Tibial artery (tissue), 4 donors: ENCODE measurements at regions not wholly inside any gene's neighbourhood (a gene's known extent, or its start where the extent isn't known, plus 50 kb on each side); places are given as distances from the start of the nearest gene placed in this dataset.

Experiments used
- DNase-seq, 2 donors: peaks; one replicate each; pipeline ENCODE4 v3.0.0-alpha.2; 2019
- H3K27ac ChIP-seq, 2 donors: fragments of 200-600 bp; sonication (generic) in 1 of 2; 1 replicate in 1 of 2; 2 replicates in 1 of 2; pipeline ENCODE4 v1.5.1; 2018 to 2019; ENCODE audit warnings: mild to moderate bottlenecking in 1 of 2
- H3K27me3 ChIP-seq, 2 donors: fragments of 200-600 bp; sonication (generic) in 1 of 2; one replicate each; pipeline versions ENCODE4 v1.5.1 to v1.6.0; 2016 to 2019
- H3K36me3 ChIP-seq, 3 donors: fragments of 200-600 bp; sonication (generic) in 2 of 3; one replicate each; pipeline ENCODE4 v1.5.1; 2016 to 2019; ENCODE audit warnings: mild to moderate bottlenecking in 2 of 3
- H3K4me1 ChIP-seq, 4 donors: fragments of 200-600 bp; sonication (generic) in 2 of 4; 1 replicate in 3 of 4; 2 replicates in 1 of 4; pipeline ENCODE4 v1.5.1; 2016 to 2019
- H3K4me3 ChIP-seq, 2 donors: fragments of 200-600 bp; sonication (generic) in 1 of 2; 1 replicate in 1 of 2; 2 replicates in 1 of 2; pipeline ENCODE4 v1.5.1; 2018 to 2019; ENCODE audit warnings: mild to moderate bottlenecking in 2 of 2
- H3K9me3 ChIP-seq, 3 donors: fragments of 200-600 bp; sonication (generic) in 1 of 3; one replicate each; pipeline ENCODE4 v1.5.1; 2016 to 2019
- intact Hi-C: fragments of 100-400 bp; cut with DNase I; formaldehyde crosslinking; loops from one replicate; pipeline ENCODE4 v1.15.0; 2023; ENCODE audit warnings: low total_unique reads
- TF ChIP-seq, protein P1 (sequence below), 2 experiments: fragments of 200-600 bp in 1 of 2; fragments of 450-650 bp in 1 of 2; IDR thresholded peaks; one replicate each; pipeline ENCODE4 v1.5.1; 2017 to 2019; ENCODE audit warnings: antibody characterized with exemption in 2 of 2, mild to moderate bottlenecking in 1 of 2, moderate library complexity in 1 of 2

GRCh38 chr7:121793716-121794115 is 79.2 kb upstream of the PTPRZ1 start:
- TF ChIP-seq, protein P1, sequence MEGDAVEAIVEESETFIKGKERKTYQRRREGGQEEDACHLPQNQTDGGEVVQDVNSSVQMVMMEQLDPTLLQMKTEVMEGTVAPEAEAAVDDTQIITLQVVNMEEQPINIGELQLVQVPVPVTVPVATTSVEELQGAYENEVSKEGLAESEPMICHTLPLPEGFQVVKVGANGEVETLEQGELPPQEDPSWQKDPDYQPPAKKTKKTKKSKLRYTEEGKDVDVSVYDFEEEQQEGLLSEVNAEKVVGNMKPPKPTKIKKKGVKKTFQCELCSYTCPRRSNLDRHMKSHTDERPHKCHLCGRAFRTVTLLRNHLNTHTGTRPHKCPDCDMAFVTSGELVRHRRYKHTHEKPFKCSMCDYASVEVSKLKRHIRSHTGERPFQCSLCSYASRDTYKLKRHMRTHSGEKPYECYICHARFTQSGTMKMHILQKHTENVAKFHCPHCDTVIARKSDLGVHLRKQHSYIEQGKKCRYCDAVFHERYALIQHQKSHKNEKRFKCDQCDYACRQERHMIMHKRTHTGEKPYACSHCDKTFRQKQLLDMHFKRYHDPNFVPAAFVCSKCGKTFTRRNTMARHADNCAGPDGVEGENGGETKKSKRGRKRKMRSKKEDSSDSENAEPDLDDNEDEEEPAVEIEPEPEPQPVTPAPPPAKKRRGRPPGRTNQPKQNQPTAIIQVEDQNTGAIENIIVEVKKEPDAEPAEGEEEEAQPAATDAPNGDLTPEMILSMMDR (IDR thresholded peaks at IDR 0.05), result no peak
- no peaks in the 10 kb centered on the region for H3K9me3 ChIP-seq
- H3K36me3 ChIP-seq, result no peaks in the 10 kb centered on the region
- intact Hi-C loops, result no loop called here
- no peak overlapping the region for H3K27ac ChIP-seq
- DNase-seq, result no peak
- H3K4me3 ChIP-seq, result no peak overlapping the region
- H3K4me1 ChIP-seq, result no peaks in the 10 kb centered on the region
- H3K27me3 ChIP-seq, result no peaks in the 10 kb centered on the region

DNA sequence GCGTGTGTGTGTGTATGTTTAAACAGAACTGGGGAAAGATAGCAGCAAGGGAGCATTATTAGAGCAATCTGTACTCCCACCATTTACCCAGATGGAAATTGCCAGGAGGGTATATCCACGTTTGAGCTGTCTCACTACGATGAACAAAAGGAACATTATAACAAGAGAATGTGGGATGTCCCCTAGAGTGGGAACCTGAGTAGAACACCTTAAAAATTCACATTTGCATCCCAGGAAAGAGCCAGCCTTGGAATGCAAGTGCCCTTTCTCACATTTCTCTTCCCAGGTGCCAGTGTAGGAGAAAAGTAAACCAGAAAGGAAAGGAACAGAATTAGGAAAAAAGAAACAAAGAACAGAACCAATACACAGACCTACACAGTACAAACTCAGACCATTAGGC is 95.3 kb upstream of the PTPRZ1 start:
- intact Hi-C loops, result no loop called here
- Histone ChIP-seq H3K4me1 (no peaks in the 10 kb centered on the region), H3K4me3 (no peak overlapping the region), H3K36me3 (no peaks in the 10 kb centered on the region), H3K9me3 (no peaks in the 10 kb centered on the region), H3K27ac (no peak overlapping the region), H3K27me3 (no peaks in the 10 kb centered on the region)
- TF ChIP-seq, protein P1 (IDR thresholded peaks at IDR 0.05), result no peak
- DNase-seq, result no peak

DNA sequence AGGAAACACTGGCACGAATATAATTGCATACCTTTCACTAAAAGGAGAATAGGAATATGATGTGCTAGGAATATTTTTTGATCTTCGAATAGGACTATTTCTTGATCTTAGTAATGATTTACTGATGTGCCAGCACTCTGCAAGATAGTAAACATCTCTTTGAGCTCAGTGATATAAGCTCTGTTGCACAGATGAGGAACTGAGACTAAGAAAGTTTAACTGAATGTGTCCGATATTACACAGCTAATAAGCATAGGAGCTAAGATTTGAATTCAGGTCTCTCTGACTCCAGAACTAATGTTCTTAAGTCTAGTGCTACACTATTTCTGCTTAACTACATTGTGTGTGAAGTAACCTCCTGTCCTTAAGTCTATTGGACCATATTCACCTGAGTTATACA is 98.4 kb upstream of the PTPRZ1 start:
- TF ChIP-seq, protein P1 (IDR thresholded peaks at IDR 0.05), result no peak
- H3K36me3 ChIP-seq, result no peaks in the 10 kb centered on the region
- H3K27me3 ChIP-seq, result no peaks in the 10 kb centered on the region
- no peak overlapping the region for H3K4me3 ChIP-seq
- no peaks in the 10 kb centered on the region for H3K9me3 ChIP-seq
- no peaks in the 10 kb centered on the region for H3K4me1 ChIP-seq
- H3K27ac ChIP-seq, result no peak overlapping the region
- intact Hi-C loops, result no loop called here
- no peak for DNase-seq

DNA sequence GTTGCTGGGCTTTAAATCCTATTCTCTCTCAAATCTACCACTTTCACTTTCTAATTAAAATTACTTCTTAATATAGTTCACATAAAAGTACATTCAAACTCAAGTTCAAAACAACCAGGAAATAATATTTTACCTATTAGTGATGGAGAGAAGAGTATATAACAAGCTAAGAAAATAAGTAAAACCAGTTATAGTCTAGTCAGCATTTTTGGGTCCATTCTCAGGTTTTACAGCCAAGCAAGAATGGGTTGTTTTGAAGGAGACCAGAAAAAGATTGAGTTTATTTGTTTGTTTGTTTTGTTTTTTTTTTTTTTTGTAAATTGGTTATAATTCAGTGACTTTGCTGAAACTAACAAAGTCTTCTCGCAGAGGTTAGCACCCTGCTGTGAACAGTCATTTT is 106.3 kb upstream of the PTPRZ1 start:
- H3K4me3 ChIP-seq, result no peak overlapping the region
- TF ChIP-seq, protein P1 (IDR thresholded peaks at IDR 0.05), result no peak
- DNase-seq, result no peak
- H3K36me3 ChIP-seq, result no peaks in the 10 kb centered on the region
- H3K9me3 ChIP-seq, result no peaks in the 10 kb centered on the region
- H3K4me1 ChIP-seq, result no peaks in the 10 kb centered on the region
- no peaks in the 10 kb centered on the region for H3K27me3 ChIP-seq
- no peak overlapping the region for H3K27ac ChIP-seq
- intact Hi-C loops, result loop anchor here (10.0 kb wide), 1 partner anchor 412 kb away; no protein-coding TSS in a partner anchor

- H3K4me1 ChIP-seq, result no peaks in the 10 kb centered on the region
- no peak overlapping the region for H3K4me3 ChIP-seq
- DNase-seq, result no peak
- intact Hi-C loops, result loop anchor here (10.0 kb wide), 1 partner anchor 407 kb away; no protein-coding TSS in a partner anchor
- H3K27ac ChIP-seq, result no peak overlapping the region
- no peaks in the 10 kb centered on the region for H3K27me3 ChIP-seq
- TF ChIP-seq, protein P1 (IDR thresholded peaks at IDR 0.05), result no peak
- H3K9me3 ChIP-seq, result no peaks in the 10 kb centered on the region
- no peaks in the 10 kb centered on the region for H3K36me3 ChIP-seq
Measured at GRCh38 chr7:121761399-121761798, 111.6 kb upstream of the PTPRZ1 start.
